NCI-H1694 (cell line): ENCODE measurements at regions not wholly inside any gene's neighbourhood (a gene's known extent, or its start where the extent isn't known, plus 50 kb on each side); places are given as distances from the start of the nearest gene placed in this dataset.

Source experiments
- DNase-seq: peaks from one replicate; lab custom pipeline; 2025; lab: John Stamatoyannopoulos, UW

DNA sequence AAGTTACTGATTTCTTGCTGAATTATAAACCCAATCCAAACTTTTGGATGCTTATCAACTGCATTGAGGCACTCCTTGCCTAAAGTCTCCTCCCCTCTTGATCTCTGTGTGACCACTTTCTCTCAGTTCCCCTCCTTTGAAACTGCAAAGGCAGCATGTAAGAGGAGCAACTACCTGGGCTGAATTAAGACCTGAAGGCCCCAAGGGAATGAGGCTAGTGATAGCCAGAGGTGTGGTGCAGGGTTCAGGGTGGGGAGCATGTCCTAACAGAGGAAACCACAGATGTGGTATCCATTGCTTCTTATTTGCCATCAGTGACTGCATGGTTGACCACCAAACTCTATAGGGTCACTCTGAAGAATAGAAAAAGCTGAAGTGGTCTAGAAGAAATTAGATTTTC, 557.9 kb downstream of the TNS1 start:
- DNase-seq, result no peak

DNA sequence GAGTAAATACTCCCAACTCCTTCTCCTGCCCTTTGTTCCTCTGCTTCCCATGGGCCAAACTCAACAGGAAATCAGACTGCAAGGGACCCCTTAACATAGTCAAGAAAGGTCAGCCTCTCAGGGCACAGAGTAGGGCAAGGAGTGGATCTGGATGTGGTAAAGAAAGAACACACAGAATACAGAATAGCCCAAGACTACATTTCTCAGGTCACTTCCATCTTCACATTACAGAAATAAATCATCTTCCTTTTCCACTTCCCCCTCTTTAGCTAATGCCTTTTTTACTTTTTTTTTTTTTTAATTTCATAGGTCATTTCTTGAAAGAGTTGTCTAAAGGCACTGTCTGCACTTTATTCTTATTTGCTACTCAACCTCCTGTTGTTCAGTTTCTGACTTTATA, 558.3 kb downstream of the TNS1 start:
- no peak for DNase-seq

DNA sequence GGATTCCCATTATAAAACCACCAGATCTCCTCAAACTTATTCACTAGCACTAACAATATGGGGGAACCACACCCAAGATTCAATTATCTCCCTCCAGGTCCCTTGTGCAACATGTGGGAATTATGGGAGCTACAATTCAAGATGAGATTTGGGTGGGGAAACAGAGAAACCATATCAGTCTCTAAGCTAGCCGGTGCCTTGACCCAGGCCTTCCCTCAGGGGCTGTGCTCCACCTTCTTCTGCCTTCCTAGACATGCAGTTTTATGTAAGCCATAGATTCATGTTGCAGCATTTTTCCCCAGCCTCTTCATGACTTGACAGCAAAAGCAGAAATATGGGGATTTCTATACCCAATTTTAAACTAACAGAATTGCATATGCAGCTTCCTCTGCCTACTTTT, 559.2 kb downstream of the TNS1 start:
- no peak for DNase-seq

DNA sequence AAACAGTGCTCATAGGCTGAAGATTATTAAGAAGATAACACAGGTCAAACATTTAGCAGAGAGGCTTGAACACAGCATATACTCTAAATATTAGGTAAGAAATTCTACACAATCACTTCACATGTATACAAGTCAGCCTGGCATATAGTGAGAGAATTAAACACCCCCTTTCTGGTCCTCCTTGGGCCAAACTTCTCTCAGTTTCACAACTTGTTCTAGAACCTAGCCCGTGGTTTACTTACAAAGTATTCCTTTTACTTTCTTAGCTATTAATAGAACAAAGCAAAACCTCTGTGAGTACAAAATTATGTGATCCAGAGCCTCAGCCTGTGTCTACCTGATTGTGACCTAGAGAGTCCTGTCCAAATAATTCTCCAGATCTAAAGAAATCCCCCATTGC, 562.8 kb downstream of the TNS1 start:
- DNase-seq, result no peak

DNA sequence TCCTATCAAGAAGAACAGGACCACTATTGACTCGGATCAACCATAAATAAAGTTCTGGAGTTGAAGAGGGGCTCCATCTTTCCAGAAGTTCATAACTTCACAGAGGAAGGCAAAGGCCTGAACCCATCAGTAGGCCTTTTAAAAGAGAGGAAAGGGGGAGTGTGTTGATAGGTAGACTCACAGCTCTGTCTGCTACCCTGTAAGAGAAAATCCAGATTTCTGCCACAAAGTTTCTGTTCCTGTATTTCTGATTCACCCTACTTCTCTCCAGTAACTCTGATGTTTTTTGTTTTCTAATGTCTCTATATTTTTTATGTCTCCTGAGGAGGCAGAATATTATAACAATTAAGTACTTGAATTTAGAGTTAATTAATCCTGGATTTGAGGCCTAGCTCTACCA, 564.0 kb downstream of the TNS1 start:
- DNase-seq, result no peak

DNA sequence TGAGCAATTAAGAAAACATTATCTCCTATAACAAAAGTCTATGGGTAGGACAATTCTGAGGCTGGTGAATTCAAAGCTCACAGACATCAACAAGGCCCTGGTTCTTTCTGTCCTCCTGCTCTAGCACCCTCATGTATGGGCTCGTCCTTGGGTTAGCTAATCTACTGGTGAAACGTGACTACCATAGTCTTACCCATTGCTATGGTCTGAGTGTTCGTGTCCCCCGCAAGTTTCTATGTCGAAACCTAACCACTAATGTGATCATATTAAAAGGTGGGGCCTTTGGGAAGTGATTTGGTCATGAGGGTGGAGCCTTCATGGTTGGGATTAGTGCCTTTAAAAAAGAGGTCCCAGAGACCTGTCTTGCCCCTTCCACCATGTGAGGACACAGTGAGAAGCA, 564.7 kb downstream of the TNS1 start:
- no peak for DNase-seq

GRCh38 chr2:217437290-217437870, 565.4 kb downstream of the TNS1 start:
- DNase-seq, result no peak

GRCh38 chr2:217436386-217436785, 566.4 kb downstream of the TNS1 start:
- DNase-seq, result no peak

GRCh38 chr2:217434180-217434975, 568.4 kb downstream of the TNS1 start:
- DNase-seq, result peak; percentile 90

DNA sequence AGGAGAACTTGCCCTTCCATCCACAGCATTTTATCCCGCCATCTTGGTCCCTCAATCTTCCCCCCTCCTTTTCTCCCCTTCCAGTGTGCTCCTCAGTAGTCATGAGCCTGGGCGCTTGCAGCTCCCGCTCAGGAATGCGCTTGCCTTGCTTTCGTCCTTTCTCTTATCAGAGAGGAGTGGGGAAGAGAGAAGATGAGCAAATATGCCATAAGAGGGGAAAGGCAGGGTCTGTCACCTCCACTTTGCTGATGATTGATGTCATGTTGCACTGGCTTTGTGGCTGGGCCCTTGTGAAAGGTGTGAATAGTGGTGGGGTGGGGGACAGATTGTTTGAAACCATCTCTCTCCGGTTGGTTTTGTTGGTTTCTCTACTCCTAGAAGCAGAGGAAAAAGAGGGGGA, 569.3 kb downstream of the TNS1 start:
- DNase-seq, result no peak

GRCh38 chr2:217431577-217432269, 571.1 kb downstream of the TNS1 start:
- DNase-seq, result no peak

DNA sequence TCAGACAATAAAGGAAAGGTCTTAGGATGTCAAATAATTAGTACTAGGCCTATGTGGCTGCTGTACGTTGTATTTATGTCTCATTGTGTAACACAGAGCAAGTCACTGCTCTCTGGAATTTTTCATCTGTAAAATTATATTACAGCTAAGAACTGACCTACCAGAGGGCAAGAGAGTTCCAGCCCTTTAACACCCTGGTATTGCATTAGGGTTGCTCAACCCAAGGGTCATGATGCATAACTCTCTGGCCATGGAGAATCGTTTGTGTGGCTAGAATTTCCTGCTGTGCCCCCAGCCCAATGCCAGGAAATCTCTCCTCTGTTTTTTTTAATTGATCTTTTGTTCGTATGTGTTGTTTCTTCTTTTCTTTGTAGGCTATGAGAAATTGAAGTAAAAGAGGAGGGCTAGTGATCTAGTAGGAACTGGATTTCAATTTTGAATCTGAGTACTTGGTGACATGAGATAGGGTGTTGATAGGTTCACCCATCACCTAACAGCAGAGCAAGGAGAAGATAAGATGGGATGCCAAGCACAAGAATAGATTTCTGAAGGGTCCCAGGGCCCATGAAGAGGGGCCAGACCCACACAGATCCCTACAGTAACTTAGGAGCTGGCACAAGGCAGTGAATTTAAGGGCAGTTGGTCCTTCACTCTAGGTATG, 571.2 kb upstream of the TNP1 start:
- no peak for DNase-seq

DNA sequence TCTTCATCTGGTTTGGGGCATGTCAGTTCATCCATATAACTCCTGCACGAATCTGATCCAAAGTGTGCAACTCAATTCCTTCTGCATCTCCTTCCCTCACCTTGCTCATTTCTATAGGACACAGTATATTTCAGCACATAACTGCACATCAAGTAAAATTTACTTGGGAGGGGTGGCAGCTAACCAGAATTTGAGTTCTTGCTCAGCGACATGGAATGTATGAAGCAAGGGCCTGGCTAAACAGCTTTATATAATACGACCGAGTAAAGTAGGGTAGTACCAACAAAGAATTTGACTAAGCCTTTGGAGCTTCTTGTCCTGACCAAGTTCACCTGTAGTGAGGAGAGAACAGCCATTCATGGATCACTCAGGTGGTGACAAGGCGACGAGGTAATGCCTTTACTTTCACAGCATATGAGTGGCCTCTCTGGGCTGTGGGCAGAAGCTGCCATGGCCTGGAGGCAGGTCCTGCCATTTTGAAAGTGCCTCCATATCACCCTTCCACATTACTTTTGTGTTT, 570.2 kb upstream of the TNP1 start:
- no peak for DNase-seq

- DNase-seq, result no peak
Observed at GRCh38 chr2:217421834-217422233, 562.0 kb upstream of the TNP1 start.

- no peak for DNase-seq
Observed at GRCh38 chr2:217420854-217421253, 561.0 kb upstream of the TNP1 start.

- DNase-seq, result no peak
Observed at GRCh38 chr2:217419055-217419671, 559.3 kb upstream of the TNP1 start.

DNA sequence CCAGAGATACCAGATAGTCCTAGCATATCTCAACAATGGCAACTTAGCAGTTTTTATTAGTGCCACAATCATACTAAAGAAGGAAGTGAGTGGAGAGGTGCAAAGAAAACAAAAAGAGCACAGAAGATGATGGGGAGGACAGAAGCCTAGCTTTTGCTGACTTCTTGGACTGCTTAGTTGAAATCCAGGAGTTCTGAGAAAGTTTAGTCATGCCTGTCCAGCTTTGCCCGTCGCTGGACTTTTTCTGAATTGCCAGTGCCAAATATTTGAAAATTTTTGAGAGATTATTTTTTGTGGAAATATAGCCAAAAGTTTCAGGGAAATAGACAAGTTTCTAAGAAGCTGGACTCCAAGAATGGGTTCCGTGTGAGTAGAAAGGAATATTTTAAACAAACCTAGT, 558.7 kb upstream of the TNP1 start:
- DNase-seq, result no peak

DNA sequence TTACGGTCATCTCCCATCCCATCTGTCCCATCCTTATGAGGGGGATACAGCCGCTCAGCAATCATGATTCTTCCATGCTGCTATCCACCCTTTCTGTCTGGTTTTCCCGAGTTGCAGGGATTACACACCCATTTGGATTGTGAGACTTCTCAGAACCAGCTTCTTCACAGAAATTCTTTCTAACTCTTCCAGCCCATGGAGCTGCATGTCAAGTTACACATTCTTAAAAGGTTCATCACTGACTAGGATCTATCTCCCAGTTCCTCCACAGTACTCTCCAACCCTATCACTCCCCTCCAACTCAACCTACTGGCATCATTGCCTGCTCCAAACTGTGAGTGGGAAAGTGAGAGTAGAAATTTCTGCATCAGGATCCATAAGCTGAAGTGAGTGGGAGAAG, 558.2 kb upstream of the TNP1 start:
- no peak for DNase-seq

DNA sequence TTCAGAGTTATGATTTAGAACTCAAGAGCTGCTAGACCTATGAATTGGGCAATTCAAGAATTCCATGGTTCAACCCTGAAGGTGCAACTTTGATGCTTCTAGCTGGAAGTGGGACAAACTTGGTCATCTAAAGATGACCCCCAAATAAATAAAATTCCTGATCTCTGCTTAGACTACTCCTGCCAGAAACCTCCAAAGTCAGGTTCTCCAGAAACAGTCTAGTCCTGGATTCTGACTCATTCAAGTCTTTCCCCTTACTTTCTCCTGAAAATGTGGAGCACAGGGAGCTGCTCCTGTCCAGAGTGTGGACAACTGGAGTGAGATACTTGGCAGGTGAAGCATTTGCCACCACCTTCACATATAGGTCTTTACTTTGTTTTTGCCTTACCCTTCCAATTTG, 557.7 kb upstream of the TNP1 start:
- no peak for DNase-seq

DNA sequence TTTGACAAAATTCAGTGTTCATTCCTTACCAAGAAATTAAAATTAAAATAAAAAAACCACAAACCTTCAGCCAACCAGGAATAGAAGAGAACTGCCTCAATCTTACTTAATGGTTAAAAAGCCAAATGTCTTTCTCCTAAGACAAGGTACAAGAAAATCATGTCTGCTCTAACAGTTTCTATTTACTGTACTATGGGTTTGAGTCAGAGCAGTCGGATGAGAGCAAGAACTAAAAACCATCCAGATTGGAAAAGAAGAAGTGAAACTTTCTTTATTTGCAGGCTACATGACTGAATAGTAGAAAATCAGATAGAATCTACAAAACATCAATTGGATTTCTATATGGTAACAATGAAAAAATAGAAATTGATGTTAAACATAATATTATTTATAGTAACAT, 555.5 kb upstream of the TNP1 start:
- DNase-seq, result no peak

DNA sequence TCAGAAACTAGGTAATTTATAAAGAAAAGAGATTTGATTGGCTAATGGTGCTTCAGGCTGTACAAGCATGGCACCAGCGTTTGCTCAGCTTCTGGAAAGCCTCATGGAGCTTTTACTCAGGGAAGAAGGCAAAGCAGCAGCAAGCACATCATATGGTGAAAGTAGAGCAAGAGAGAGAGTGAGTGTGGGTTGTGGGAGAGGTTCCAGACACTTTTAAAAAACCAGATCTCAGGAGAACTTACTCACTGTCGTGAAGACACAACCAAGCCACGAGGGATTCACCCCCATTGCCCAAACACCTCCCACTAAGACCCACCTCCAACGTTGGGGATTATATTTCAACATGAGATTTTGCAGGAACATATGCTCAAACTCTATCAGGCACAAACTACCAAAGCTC, 554.6 kb upstream of the TNP1 start:
- no peak for DNase-seq

DNA sequence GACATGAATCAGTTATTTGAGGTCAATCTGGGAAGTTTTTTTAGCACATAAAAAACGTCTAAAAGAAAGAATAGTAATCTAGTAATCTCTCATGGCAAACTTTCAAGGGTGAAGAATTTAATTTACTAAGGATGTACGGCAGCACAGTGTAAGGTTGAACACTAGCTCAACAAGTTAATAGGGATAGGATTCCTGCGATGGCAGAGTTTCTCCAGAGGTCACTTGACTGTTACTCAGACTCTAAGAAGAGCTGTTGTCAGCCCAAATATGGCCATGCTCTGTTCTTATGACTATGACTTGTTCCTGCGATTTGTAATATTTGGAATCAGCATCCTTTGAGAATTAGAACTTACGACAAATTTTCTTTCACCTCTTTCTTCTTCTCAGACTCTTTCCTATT, 553.3 kb upstream of the TNP1 start:
- DNase-seq, result no peak
